Mononuclear cell (primary cell): ENCODE measurements at regions not wholly inside any gene's neighbourhood (a gene's known extent, or its start where the extent isn't known, plus 50 kb on each side); places are given as distances from the start of the nearest gene placed in this dataset.
"Not testable (repeated sequence)": the region's sequence is repeated elsewhere in the genome, so short reads cannot be mapped to it uniquely, and the experiment has no call there.

Experiments used
- H3K27me3 ChIP-seq: 2 replicates; pipeline ENCODE4 v1.6.0; 2011; ENCODE audit warnings: low read length, control low read depth; ENCODE audit not compliant: insufficient read depth
- H3K4me1 ChIP-seq: 2 replicates; pipeline ENCODE4 v1.5.1; 2011; ENCODE audit warnings: mild to moderate bottlenecking, low read length, control low read depth; ENCODE audit not compliant: insufficient read depth
- H3K4me3 ChIP-seq: 2 replicates; pipeline ENCODE4 v1.5.1; 2011; ENCODE audit warnings: mild to moderate bottlenecking, low read length, moderate library complexity
- H3K9me3 ChIP-seq: 2 replicates; pipeline ENCODE4 v1.5.1; 2011; ENCODE audit warnings: low read depth, mild to moderate bottlenecking, control low read depth, low read length

DNA sequence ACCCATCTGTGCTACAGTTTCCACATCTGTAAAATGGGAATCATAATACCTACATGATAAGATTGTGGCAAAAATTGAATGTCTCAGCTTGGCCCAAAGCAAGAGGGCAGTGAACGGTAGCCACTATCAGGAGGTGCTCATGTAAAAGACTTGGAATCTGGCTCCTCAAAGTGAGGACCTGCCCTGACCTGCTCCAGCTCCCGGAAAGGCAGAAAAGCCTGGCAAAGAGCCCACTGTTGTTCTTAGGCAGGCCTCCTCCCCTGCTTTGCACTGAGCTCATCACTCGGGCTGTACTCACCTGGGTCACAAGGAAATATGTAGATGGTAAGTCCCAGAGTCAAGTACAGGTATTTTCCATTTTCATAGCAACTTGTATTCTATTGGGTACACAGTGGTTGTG, 250.7 kb upstream of the TBL1XR1 start:
- Histone ChIP-seq H3K4me3 (no peak overlapping the region), H3K9me3 (no peaks in the 10 kb centered on the region), H3K27me3 (no peaks in the 10 kb centered on the region), H3K4me1 (peaks cover 52% of the 10 kb centered on the region)

DNA sequence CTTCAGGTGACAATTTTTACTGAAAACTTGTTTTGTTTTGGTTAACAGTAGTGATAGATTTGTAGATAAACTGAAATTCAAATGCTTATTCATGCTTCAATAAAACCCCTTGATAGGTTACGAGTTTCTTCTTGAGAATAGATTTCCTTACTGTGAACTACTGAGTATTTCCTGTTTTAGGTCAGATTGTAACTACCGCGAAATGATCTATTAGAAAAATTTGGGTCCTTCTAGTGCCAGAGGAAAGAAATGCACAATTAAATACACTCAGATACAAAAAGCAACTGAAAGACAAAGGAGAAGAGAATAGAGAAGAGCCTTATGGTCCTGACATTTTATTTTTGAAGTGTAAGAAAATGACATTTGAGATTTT, 251.7 kb upstream of the TBL1XR1 start:
- Histone ChIP-seq H3K4me1 (peaks cover 52% of the 10 kb centered on the region), H3K4me3 (no peak overlapping the region), H3K27me3 (no peaks in the 10 kb centered on the region), H3K9me3 (no peaks in the 10 kb centered on the region)

DNA sequence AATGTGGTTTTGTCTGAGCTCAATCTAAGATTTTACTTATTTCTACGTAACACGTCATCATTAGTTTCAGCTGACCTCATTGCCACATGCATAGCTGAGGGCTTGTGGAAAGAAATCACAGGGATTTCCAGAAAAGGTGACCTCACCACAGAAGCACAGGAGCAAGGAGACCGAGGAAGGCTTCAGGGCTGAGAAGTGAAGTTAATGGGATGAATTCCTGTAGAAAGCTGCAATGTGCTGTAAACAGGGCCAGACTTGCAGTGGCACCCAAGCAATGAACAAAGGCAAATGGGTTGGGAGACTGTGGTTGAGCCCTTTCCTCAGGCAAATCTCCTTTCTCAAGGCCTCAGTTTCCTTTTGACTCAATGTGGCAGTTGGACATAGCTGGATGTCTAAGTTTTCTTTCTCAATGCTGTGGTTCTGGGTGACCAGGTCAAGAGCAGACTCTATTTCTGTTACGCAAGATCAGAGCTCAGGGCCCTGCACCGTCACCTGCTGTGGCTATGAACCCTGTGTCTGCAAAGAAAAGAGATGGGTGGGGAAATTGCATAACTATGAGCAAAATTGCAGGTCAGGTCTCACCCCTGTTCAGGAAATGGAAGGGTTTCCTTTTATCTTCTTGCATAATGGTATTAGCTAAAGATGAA, 252.2 kb upstream of the TBL1XR1 start:
- H3K4me3 ChIP-seq: no peak overlapping the region
- H3K27me3 ChIP-seq: no peaks in the 10 kb centered on the region
- peaks cover 52% of the 10 kb centered on the region for H3K4me1 ChIP-seq
- H3K9me3 ChIP-seq: no peaks in the 10 kb centered on the region

DNA sequence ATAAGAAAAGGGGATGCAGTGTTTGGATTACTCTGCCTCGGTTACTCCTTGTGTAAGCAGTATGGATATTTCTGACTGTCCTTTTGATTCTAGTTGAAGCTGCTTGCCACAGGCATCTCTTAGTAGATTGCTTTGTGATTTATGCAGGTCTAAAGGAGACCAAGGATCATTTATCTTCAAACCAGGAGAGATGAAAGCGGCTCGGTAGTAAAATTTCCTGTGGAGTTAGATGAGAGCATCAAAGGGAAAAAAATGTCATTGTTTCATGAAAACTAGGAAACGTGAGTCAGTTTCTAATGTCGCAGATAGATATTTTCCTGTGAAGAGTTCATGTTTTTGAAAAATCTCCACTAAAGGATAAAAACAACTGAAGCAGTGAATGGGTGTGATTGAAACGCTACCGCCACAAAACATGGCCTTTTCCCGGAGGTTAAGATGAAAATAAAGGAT, 254.0 kb upstream of the TBL1XR1 start:
- Histone ChIP-seq H3K9me3 (no peaks in the 10 kb centered on the region), H3K4me3 (no peak overlapping the region), H3K27me3 (no peaks in the 10 kb centered on the region), H3K4me1 (peaks cover 51% of the 10 kb centered on the region)

DNA sequence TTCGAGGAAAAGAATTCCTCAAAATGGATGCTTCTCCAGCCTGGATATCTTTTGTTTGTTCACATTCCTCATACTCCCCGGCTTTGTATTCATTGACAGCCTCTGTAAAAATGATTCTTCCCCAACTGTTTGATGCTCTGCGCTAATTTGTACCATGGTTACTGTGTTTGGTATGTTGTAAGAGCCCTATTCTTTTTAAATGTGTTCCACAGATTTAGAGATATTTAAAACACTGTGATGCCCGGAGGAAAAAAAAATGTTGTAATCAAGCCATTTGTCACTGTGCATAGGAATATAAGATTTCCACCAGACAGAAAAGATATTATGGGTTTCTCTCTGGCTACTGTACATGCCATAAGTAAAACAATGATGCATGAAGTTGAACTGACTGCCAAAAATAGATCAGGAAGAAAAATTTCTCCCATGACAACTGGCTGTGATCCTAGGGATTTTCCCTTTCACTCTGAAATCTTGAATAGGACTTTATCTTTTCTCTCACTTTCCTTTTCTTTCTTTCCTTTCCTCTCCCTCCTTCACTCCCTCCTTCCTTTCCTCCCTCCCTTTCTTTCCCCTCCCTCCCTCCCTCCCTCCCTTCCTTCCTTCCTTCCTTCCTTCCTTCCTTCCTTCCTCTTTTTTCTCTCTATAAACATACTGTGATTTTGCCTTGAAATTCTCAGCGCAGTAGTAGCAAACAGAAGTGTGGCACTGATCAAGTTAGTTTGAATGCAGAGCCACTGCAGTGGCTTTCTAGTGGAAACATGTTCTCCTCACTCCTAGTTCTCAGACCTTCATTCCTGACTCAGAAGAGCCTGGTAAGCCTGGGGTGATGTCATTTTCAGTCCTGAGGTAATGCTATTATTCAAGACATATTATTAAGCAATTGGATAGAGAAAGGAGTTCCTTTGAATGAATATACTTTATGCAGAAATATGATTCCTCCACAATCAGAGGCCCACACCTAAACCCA, 254.9 kb upstream of the TBL1XR1 start:
- H3K4me1 ChIP-seq: peaks cover 47% of the 10 kb centered on the region
- no peaks in the 10 kb centered on the region for H3K27me3 ChIP-seq
- no peaks in the 10 kb centered on the region for H3K9me3 ChIP-seq
- H3K4me3 ChIP-seq: no peak overlapping the region

DNA sequence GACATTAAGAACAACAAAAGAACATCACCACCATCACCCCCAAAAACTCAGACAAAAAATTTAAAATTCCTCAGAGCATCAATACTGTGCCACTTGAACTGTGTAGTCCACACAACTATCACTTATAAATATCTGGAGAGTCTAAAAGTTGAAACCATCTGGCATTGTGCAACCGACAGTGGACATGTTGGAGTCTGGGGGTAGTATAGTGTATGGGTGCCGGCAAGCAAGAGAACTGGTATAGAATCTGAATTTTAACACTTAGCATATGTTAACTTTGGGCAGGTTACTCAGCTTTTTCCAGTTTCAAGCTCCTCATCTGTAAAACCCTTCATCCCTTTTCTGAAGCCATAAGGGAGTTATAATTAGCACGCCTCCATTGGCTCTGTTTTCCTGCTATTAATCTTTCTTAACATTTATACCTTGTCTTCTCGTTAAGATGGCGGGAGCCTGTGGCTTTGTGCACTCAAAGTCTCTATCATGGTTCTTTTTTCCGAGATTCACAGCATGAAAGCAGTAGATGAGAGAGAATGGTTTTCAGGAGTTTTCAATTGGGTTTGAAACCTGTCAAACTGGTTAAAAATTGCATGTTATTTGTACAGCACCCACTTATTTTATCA, 255.7 kb upstream of the TBL1XR1 start:
- no peaks in the 10 kb centered on the region for H3K9me3 ChIP-seq
- H3K4me3 ChIP-seq: no peak overlapping the region
- no peaks in the 10 kb centered on the region for H3K27me3 ChIP-seq
- peaks cover 47% of the 10 kb centered on the region for H3K4me1 ChIP-seq

DNA sequence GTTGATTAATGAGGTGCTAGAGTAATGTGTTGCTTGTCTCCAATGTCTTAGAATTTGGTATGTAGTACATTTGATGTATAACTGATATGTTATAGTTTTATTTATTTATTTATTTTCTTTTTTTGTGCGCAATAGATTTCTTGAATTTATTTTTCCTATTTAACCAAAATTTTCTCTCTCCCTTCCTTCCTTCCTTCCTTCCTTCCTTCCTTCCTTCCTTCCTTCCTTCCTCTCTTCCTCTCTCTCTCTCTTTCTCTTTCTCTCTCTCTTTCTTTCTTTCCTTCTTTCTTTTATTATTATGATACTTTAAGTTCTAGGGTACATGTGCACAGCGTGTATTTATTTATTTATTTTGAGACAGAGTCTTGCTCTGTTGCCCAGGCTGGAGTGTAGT, 256.2 kb upstream of the TBL1XR1 start:
- no peak overlapping the region for H3K4me3 ChIP-seq
- H3K9me3 ChIP-seq: no peaks in the 10 kb centered on the region
- H3K27me3 ChIP-seq: no peaks in the 10 kb centered on the region
- H3K4me1 ChIP-seq: peaks cover 42% of the 10 kb centered on the region

DNA sequence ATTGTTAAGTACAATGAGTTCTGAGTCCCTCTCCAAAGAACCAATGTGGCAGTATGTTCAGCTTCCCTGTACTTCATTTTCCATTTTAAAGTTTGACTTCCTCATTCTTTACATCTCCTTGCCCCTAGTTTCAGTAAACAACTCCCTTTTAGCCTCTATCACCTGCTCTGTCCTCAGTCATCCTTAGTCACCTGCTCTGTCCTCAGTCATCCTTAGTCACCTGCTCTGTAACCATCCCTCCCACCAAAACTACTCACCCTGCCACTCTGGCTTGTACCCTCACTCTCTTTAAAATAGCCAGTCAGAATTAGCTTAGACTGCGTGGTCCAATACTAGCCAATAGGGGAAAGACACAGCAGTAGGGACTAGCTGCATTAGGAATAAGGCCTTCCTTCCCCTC, 259.9 kb upstream of the TBL1XR1 start:
- H3K4me1 ChIP-seq: peaks cover 10% of the 10 kb centered on the region
- not testable (repeated sequence) for H3K9me3 ChIP-seq, H3K27me3 ChIP-seq, H3K4me3 ChIP-seq

DNA sequence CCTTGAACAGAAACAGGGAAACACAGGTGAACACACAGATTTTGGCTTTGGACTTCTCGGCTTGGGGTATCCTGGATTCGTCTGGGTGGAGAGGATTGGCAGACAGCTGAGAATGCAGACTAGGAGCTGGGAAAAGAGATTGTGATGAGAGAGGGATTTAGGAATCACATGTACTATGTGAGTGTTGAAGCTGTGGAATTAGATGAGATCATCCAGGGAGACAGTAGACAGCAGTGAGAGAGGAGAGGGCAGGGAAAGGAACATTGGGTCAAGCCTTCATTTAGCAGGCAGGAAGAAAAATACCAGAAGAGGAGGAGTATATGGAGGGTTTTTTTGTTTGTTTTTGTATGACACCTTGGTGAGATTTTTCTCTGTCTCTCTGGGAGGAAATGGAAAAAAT, 262.1 kb upstream of the TBL1XR1 start:
- Histone ChIP-seq H3K27me3 (no peaks in the 10 kb centered on the region), H3K4me3 (no peak overlapping the region), H3K9me3 (no peaks in the 10 kb centered on the region), H3K4me1 (peaks cover 4% of the 10 kb centered on the region)

DNA sequence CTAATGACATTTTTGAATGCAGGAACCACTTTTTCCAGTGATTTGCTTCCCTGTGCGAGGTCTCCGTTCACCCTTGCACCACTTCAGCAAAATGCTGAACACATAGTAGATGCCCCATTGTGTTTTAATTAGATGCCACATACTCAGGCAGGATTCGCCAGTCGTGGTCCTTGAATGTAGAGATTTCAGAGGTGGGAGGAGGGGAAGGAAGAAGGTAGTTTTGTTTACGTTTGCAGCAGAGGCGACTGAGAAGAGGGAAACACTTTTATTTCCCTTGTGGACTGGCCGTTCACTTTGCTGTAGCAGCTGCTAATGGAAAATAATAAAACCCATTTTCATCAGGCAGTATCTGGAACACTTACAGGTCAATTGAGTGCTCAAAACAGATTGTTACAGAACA, 262.8 kb upstream of the TBL1XR1 start:
- H3K4me3 ChIP-seq: no peak overlapping the region
- H3K9me3 ChIP-seq: no peaks in the 10 kb centered on the region
- H3K4me1 ChIP-seq: no peaks in the 10 kb centered on the region
- H3K27me3 ChIP-seq: no peaks in the 10 kb centered on the region

DNA sequence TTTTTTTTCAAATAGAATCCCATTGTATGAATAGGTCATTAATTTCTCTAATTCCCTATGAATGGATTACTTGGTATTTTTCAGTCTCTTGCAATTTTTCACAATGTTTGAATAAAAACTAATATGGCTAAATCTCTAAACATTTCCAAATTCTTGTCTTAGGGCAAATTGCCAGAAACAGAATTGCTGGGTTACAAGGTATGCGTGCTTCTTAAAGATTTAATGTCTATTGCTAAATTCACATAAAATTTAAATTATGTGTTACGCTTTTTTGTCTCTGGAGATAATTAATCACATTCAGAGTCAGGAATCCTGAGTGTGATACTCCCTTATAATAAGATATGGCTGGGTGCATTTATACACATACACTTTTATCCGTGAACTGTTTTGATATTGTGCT, 264.5 kb upstream of the TBL1XR1 start:
- Histone ChIP-seq H3K27me3 (no peaks in the 10 kb centered on the region), H3K4me1 (no peaks in the 10 kb centered on the region), H3K9me3 (no peaks in the 10 kb centered on the region), H3K4me3 (no peak overlapping the region)

DNA sequence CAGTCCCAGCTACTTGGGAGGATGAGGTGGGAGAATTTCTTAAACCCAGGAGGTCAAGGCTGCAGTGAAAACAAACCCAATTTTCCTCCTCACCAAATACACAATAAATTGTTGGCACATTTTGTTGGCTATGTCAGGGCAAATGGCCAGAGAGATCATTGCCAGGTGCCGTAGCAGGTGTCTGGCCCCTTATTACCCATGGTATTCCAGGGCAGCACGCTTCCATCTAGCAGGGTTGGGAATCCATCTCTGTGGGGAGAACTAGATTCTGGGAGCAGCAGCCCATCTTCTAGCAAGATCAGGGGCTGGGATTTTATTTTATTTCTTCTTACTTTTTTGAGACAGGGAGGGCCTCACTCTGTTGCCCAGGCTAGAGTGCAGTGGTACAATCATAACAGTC, 266.1 kb upstream of the TBL1XR1 start:
- H3K4me3 ChIP-seq, H3K27me3 ChIP-seq, H3K9me3 ChIP-seq, H3K4me1 ChIP-seq: not testable (repeated sequence)

DNA sequence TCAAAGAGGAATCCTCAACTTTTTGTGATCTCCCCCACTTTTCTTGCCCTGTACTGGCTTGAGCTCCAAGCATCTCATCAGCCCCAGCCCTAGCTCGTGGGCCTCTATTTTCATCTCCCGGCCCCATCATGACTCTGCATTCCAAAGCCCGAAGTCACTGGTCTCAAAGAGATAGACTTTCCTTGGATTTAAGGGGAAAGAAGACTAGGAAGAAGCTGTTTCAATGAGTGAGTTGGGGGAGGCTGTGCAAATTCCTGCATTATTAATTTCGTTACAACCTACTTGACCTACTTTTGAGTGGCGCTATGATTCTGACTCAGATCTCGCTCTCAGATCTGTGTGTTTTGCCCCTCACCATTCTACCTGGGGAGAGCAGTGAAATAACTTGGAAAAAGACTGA, 266.6 kb upstream of the TBL1XR1 start:
- no peaks in the 10 kb centered on the region for H3K9me3 ChIP-seq
- H3K4me3 ChIP-seq: no peak overlapping the region
- no peaks in the 10 kb centered on the region for H3K4me1 ChIP-seq
- no peaks in the 10 kb centered on the region for H3K27me3 ChIP-seq

DNA sequence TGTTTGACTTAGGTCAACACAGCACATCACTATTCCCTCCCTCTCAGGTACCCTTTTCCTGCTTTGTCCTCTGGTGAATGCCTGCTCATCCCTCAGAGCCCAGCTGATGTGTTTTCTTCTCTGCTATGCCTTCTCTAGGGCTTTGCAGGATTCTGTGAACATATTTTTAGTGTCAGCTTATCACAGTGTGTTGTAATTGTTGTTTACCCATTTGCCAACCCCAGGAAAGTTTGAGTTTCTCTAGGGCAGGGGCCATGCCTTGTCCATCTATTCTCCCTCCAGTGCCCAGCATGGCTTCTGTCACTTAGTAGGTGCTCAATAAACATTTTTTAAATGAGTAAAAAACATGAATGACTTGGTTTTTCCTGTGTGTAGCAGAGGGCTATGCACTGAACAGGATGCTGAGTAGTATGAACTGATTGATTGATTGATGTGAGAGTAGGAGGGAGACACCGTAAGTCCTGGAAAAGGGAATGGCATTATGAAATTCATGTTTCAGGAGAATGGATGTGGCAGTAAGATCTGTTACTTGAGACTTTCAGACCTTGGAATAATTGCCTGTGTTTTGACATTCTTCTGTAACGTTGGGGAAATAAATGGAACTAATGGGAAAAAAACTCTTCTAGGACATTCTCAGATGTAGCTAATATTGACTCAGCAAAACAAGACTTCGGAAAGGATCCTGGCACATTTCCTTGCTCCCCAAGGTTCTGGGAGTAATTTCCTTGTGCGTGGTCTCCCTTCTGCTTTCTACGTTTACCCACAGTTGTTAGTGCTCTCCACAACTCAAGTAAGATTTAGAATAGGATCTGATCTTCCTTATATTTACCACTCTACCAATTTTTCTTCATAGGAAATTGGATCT, 267.3 kb upstream of the TBL1XR1 start:
- Histone ChIP-seq H3K9me3 (no peaks in the 10 kb centered on the region), H3K4me3 (no peak overlapping the region), H3K27me3 (no peaks in the 10 kb centered on the region), H3K4me1 (no peaks in the 10 kb centered on the region)

DNA sequence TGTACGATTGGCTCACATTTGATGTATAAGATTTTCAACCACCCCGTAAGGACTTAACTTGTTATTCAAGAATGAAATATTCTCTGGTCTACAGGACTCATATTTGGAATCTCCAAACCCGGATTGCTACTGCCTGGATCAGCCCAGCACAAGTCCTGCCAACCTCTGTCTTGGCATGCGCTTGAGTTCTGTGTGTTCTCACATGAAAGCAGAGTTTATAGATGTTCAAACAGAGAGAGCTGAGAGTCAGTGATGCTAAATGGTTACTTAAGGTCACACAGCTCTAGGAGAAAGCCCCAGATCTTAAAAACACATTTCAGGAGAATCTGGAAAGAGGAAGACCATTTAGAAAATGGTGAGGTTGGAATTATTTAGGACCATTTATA, 268.0 kb upstream of the TBL1XR1 start:
- Histone ChIP-seq H3K9me3 (no peaks in the 10 kb centered on the region), H3K27me3 (no peaks in the 10 kb centered on the region), H3K4me3 (no peak overlapping the region), H3K4me1 (no peaks in the 10 kb centered on the region)
